ENCODE measurements at regions not wholly inside any gene's neighbourhood (a gene's known extent, or its start where the extent isn't known, plus 50 kb on each side); places are given as distances from the start of the nearest gene placed in this dataset.

- FAIRE-seq (no peak), DNase-seq (ENCODE audit: low spot score) (no peak)
These were observed 91.1 kb upstream of the PLPPR1 start for GRCh38 chr9:100937382-100937781.

GRCh38 chr9:100938507-100938906 is 90.0 kb upstream of the PLPPR1 start:
- no peak for FAIRE-seq
- DNase-seq (ENCODE audit: low spot score) = no peak

- FAIRE-seq (no peak), DNase-seq (ENCODE audit: low spot score) (no peak)
These were observed 88.9 kb upstream of the PLPPR1 start for GRCh38 chr9:100939636-100940035.

- FAIRE-seq (no peak), DNase-seq (ENCODE audit: low spot score) (no peak)
These were observed 69.3 kb upstream of the PLPPR1 start for GRCh38 chr9:100959226-100959625.
